CD14-positive monocyte (primary cell): ENCODE measurements at regions not wholly inside any gene's neighbourhood (a gene's known extent, or its start where the extent isn't known, plus 50 kb on each side); places are given as distances from the start of the nearest gene placed in this dataset.

Experiments
- DNase-seq, 3 donors: peaks; one replicate each; pipeline ENCODE4 v3.0.0-alpha.2; 2011 to 2022
- H2AFZ ChIP-seq: 2 replicates; pipeline ENCODE4 v1.6.0; 2012; ENCODE audit warnings: mild to moderate bottlenecking, low read depth, low read length, inconsistent platforms; ENCODE audit not compliant: insufficient read depth, poor library complexity, severe bottlenecking
- H3K27ac ChIP-seq, 2 donors: 1 replicate in 1 of 2; 2 replicates in 1 of 2; pipeline ENCODE4 v1.5.1; 2012 to 2013; ENCODE audit warnings: low read length in 2 of 2, control low read depth in 1 of 2, inconsistent platforms in 1 of 2, low read depth in 1 of 2, mild to moderate bottlenecking in 1 of 2
- H3K27me3 ChIP-seq, 2 donors: one replicate each; pipeline versions ENCODE4 v1.6.0 to v1.6.1; 2011 to 2013; ENCODE audit warnings: low read length in 2 of 2; ENCODE audit not compliant: control insufficient read depth in 2 of 2, insufficient read depth in 2 of 2
- H3K36me3 ChIP-seq, 2 donors: replicated peaks in 1 of 2; 1 replicate in 1 of 2; 2 replicates in 1 of 2; pipeline versions ENCODE4 v1.5.1 to v1.6.1; 2012 to 2013; ENCODE audit warnings: low read length in 2 of 2, control low read depth in 1 of 2, inconsistent platforms in 1 of 2, mild to moderate bottlenecking in 1 of 2; ENCODE audit not compliant: insufficient read depth in 2 of 2, control insufficient read depth in 1 of 2
- H3K4me1 ChIP-seq, 2 donors: 1 replicate in 1 of 2; 2 replicates in 1 of 2; pipeline versions ENCODE4 v1.5.1 to v1.6.1; 2012 to 2013; ENCODE audit warnings: low read length in 2 of 2, control low read depth in 1 of 2, inconsistent platforms in 1 of 2, mild to moderate bottlenecking in 1 of 2, moderate library complexity in 1 of 2; ENCODE audit not compliant: insufficient read depth in 2 of 2, control insufficient read depth in 1 of 2
- H3K4me2 ChIP-seq: replicated peaks from 2 replicates; pipeline ENCODE3; 2012; ENCODE audit warnings: low read length, moderate library complexity, mild to moderate bottlenecking; ENCODE audit not compliant: poor library complexity, severe bottlenecking; ENCODE audit errors: extremely low read depth
- H3K4me3 ChIP-seq, 3 experiments: fragments of 200-600 bp in 1 of 3; sonication (generic) in 1 of 3; replicated peaks in 1 of 3; 1 replicate in 2 of 3; 2 replicates in 1 of 3; pipeline ENCODE4 v1.5.1; 2011 to 2013; ENCODE audit warnings: low read length in 3 of 3, mild to moderate bottlenecking in 3 of 3, control low read depth in 2 of 3, low read depth in 2 of 3, inconsistent platforms in 1 of 3, moderate library complexity in 1 of 3
- H3K79me2 ChIP-seq: 2 replicates; pipeline ENCODE4 v1.6.0; 2012; ENCODE audit warnings: mild to moderate bottlenecking, control low read depth, inconsistent platforms, low read length, moderate library complexity; ENCODE audit not compliant: insufficient read depth
- H3K9ac ChIP-seq: 2 replicates; pipeline ENCODE4 v1.6.0; 2017; ENCODE audit warnings: low read length, mild to moderate bottlenecking; ENCODE audit not compliant: insufficient read depth, poor library complexity, severe bottlenecking
- H3K9me3 ChIP-seq, 2 donors: replicated peaks in 1 of 2; 1 replicate in 1 of 2; 2 replicates in 1 of 2; pipeline versions ENCODE4 v1.5.1 to v1.6.1; 2012 to 2013; ENCODE audit warnings: low read length in 2 of 2, control low read depth in 1 of 2; ENCODE audit not compliant: control insufficient read depth in 1 of 2, insufficient read depth in 1 of 2
- H4K20me1 ChIP-seq: 2 replicates; pipeline ENCODE4 v1.6.0; 2012; ENCODE audit warnings: mild to moderate bottlenecking, low read length, control low read depth, moderate library complexity; ENCODE audit not compliant: insufficient read depth
- H3K27ac Mint-ChIP-seq, 7 donors: one replicate each; pipeline ENCODE4 v1.8.0; 2020; ENCODE audit warnings: mild to moderate bottlenecking in 7 of 7, mixed read lengths in 7 of 7, moderate library complexity in 6 of 7, inconsistent platforms in 2 of 7
- H3K27me3 Mint-ChIP-seq, 3 donors: one replicate each; pipeline ENCODE4 v1.8.0; 2021 to 2022; ENCODE audit warnings: low read depth in 3 of 3, mild to moderate bottlenecking in 3 of 3, mixed read lengths in 3 of 3, moderate library complexity in 3 of 3, inconsistent platforms in 1 of 3
- H3K36me3 Mint-ChIP-seq, 2 donors: one replicate each; pipeline ENCODE4 v1.8.0; 2020; ENCODE audit warnings: mixed read lengths in 2 of 2, inconsistent platforms in 1 of 2, mild to moderate bottlenecking in 1 of 2
- H3K4me1 Mint-ChIP-seq: one replicate; pipeline ENCODE4 v1.8.0; 2020; ENCODE audit warnings: mild to moderate bottlenecking, mixed read lengths
- H3K4me3 Mint-ChIP-seq, 2 donors: one replicate each; pipeline ENCODE4 v1.8.0; 2020; ENCODE audit warnings: mild to moderate bottlenecking in 2 of 2, mixed read lengths in 2 of 2, moderate library complexity in 1 of 2
- H3K9me3 Mint-ChIP-seq, 7 donors: one replicate each; pipeline ENCODE4 v1.8.0; 2020 to 2022; ENCODE audit warnings: mixed read lengths in 7 of 7, mild to moderate bottlenecking in 6 of 7, moderate library complexity in 6 of 7, inconsistent platforms in 2 of 7
- WGBS: methylation state at CpG from one replicate; pipeline ENCODE4 v1.1.5; 2013; ENCODE audit warnings: missing lambda C conversion rate; ENCODE audit not compliant: insufficient coverage; 5-methylcytosine and 5-hydroxymethylcytosine counted together
- intact Hi-C, 2 donors: fragments of 100-400 bp; cut with micrococcal nuclease; formaldehyde crosslinking; loops; one replicate each; pipeline versions ENCODE4 v1.15.0 to v1.15.1; 2023
- TF ChIP-seq, protein P1 (sequence below): fragments of 200-600 bp; IDR thresholded peaks from one replicate; pipeline ENCODE4 v1.8.0; 2022; ENCODE audit warnings: antibody characterized with exemption, mild to moderate bottlenecking

- no peak overlapping the region for H3K27ac Mint-ChIP-seq
- intact Hi-C loops: no loop called here
- Histone ChIP-seq H3K4me1 (no peaks in the 10 kb centered on the region), H3K27me3 (no peaks in the 10 kb centered on the region), H4K20me1 (no peaks in the 10 kb centered on the region), H3K36me3 (no peaks in the 10 kb centered on the region), H3K4me2 (no peak overlapping the region), H3K79me2 (no peaks in the 10 kb centered on the region), H3K4me3 (no peak overlapping the region), H3K27ac (no peak overlapping the region), H3K9ac (no peak overlapping the region), H3K9me3 (peaks cover 0 to 13% of the 10 kb centered on the region in 2 donors), H2AFZ (peak overlapping the region; percentile 42)
- H3K36me3 Mint-ChIP-seq: no peaks in the 10 kb centered on the region
- TF ChIP-seq, protein P1, sequence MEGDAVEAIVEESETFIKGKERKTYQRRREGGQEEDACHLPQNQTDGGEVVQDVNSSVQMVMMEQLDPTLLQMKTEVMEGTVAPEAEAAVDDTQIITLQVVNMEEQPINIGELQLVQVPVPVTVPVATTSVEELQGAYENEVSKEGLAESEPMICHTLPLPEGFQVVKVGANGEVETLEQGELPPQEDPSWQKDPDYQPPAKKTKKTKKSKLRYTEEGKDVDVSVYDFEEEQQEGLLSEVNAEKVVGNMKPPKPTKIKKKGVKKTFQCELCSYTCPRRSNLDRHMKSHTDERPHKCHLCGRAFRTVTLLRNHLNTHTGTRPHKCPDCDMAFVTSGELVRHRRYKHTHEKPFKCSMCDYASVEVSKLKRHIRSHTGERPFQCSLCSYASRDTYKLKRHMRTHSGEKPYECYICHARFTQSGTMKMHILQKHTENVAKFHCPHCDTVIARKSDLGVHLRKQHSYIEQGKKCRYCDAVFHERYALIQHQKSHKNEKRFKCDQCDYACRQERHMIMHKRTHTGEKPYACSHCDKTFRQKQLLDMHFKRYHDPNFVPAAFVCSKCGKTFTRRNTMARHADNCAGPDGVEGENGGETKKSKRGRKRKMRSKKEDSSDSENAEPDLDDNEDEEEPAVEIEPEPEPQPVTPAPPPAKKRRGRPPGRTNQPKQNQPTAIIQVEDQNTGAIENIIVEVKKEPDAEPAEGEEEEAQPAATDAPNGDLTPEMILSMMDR: no peak
- no peaks in the 10 kb centered on the region for H3K4me1 Mint-ChIP-seq
- no peak overlapping the region for H3K4me3 Mint-ChIP-seq
- H3K9me3 Mint-ChIP-seq: peaks cover 3 to 24% (median 13%) of the 10 kb centered on the region in 7 donors
- no peak for DNase-seq
- H3K27me3 Mint-ChIP-seq: peaks cover 0 to 3% (median 2%) of the 10 kb centered on the region in 3 donors
These were observed 110.1 kb downstream of the TMEM167A start for GRCh38 chr5:82967072-82967471.

DNA sequence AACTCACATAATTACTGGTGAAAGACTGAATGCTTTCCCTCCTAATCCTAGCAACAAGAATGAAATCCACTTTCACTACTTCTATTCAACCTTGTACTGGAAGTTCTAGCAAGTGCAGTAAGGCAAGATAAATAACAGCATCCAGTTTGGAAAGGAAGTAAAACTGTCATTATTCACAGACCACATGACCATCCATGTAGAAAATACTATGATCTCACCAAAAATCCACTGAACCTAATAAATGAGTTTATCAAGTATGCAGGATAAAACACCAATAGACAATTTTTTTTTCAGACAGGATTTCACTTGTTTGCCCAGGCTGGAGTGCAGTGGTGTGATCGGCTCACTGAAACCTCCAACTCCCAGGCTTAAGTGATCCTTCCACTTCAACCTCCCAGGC, 117.7 kb downstream of the TMEM167A start:
- no peak for DNase-seq
- H3K27ac ChIP-seq: no peak overlapping the region
- no peak overlapping the region for H3K27ac Mint-ChIP-seq
- no peaks in the 10 kb centered on the region for H3K36me3 ChIP-seq
- H3K27me3 Mint-ChIP-seq: peaks cover 0 to 3% (median 0%) of the 10 kb centered on the region in 3 donors
- H3K4me1 Mint-ChIP-seq: no peaks in the 10 kb centered on the region
- no peak overlapping the region for H3K4me2 ChIP-seq
- no peaks in the 10 kb centered on the region for H3K4me1 ChIP-seq
- H3K9me3 Mint-ChIP-seq: peaks cover 6 to 30% (median 17%) of the 10 kb centered on the region in 7 donors
- H3K27me3 ChIP-seq: no peaks in the 10 kb centered on the region
- H3K79me2 ChIP-seq: no peaks in the 10 kb centered on the region
- TF ChIP-seq, protein P1: no peak
- no peak overlapping the region for H3K9ac ChIP-seq
- no peak overlapping the region for H2AFZ ChIP-seq
- peaks cover 7 to 12% of the 10 kb centered on the region in 2 donors for H3K9me3 ChIP-seq
- intact Hi-C loops: no loop called here
- peaks cover 0 to 3% of the 10 kb centered on the region in 2 donors for H3K36me3 Mint-ChIP-seq
- WGBS: no CpG with 5 or more reads among the region's 1 CpG
- H4K20me1 ChIP-seq: no peaks in the 10 kb centered on the region
- no peak overlapping the region for H3K4me3 Mint-ChIP-seq
- H3K4me3 ChIP-seq: no peak overlapping the region
